ENCODE measurements at regions not wholly inside any gene's neighbourhood (a gene's known extent, or its start where the extent isn't known, plus 50 kb on each side); places are given as distances from the start of the nearest gene placed in this dataset.

- Histone ChIP-seq H3K4me3 (no peak overlapping the region), H3K27me3 (no peaks in the 10 kb centered on the region), H3K36me3 (no peaks in the 10 kb centered on the region), H3K9me3 (no peaks in the 10 kb centered on the region), H3K4me1 (peaks cover 0 to 12% (median 6%) of the 10 kb centered on the region in 4 donors), H3K27ac (peak overlapping the region in 1 of 4 donors; percentile 1)
- in situ Hi-C loops (cut with MboI; ENCODE audit: low pct_ligation_motif_present in 1 of 4, low pct_unique_long_range_greater_than_20kb in 1 of 4, low sequenced_read_pairs in 3 of 4) (no loop called here), intact Hi-C loops (cut with DNase I; ENCODE audit: low total_unique reads) (no loop called here)
- no peak for TF ChIP-seq CTCF (IDR thresholded peaks at IDR 0.05)
- TF ChIP-seq POLR2AphosphoS5 (IDR thresholded peaks at IDR 0.05): peak in 2 of 3 donors; percentile 9 to 47
- no peak for TF ChIP-seq POLR2A (IDR thresholded peaks at IDR 0.05)
- DNase-seq: peak; percentile 32
- 57 to 62% methylated on average over 4 of the region's 4 CpGs for WGBS, 2 donors (ENCODE audit: low coverage in 1 of 2)
Observed at GRCh38 chr2:150370561-150370960, 116.9 kb downstream of the RND3 start.

GRCh38 chr2:150369862-150370261 lies 117.6 kb downstream of the RND3 start:
- in situ Hi-C loops (cut with MboI; ENCODE audit: low pct_ligation_motif_present in 1 of 4, low pct_unique_long_range_greater_than_20kb in 1 of 4, low sequenced_read_pairs in 3 of 4): no loop called here
- Histone ChIP-seq H3K9me3 (no peaks in the 10 kb centered on the region), H3K27me3 (no peaks in the 10 kb centered on the region), H3K4me3 (no peak overlapping the region), H3K36me3 (no peaks in the 10 kb centered on the region), H3K27ac (no peak overlapping the region), H3K4me1 (peaks cover 0 to 12% (median 6%) of the 10 kb centered on the region in 4 donors)
- WGBS, 2 donors (ENCODE audit: low coverage in 1 of 2): 89 to 95% methylated on average over 3 to 9 of the region's 9 CpGs
- TF ChIP-seq POLR2A (IDR thresholded peaks at IDR 0.05) (no peak), POLR2AphosphoS5 (IDR thresholded peaks at IDR 0.05) (no peak), EP300 (IDR thresholded peaks at IDR 0.05; ENCODE audit: low read depth) (no peak), CTCF (IDR thresholded peaks at IDR 0.05) (no peak)
- intact Hi-C loops (cut with DNase I; ENCODE audit: low total_unique reads): no loop called here
- DNase-seq: no peak

- Histone ChIP-seq H3K4me3 (no peak overlapping the region), H3K27me3 (no peaks in the 10 kb centered on the region), H3K27ac (no peak overlapping the region), H3K9me3 (no peaks in the 10 kb centered on the region), H3K36me3 (no peaks in the 10 kb centered on the region), H3K4me1 (no peaks in the 10 kb centered on the region)
- intact Hi-C loops (cut with DNase I; ENCODE audit: low total_unique reads) (no loop called here), in situ Hi-C loops (cut with MboI; ENCODE audit: low pct_ligation_motif_present in 1 of 4, low pct_unique_long_range_greater_than_20kb in 1 of 4, low sequenced_read_pairs in 3 of 4) (no loop called here)
- TF ChIP-seq POLR2AphosphoS5 (IDR thresholded peaks at IDR 0.05): no peak
- no peak for TF ChIP-seq CTCF (IDR thresholded peaks at IDR 0.05)
- TF ChIP-seq POLR2A (IDR thresholded peaks at IDR 0.05): no peak
- no peak for TF ChIP-seq EP300 (IDR thresholded peaks at IDR 0.05; ENCODE audit: low read depth)
- DNase-seq: no peak
- WGBS, 2 donors (ENCODE audit: low coverage in 1 of 2): 78 to 89% methylated on average over 2 to 3 of the region's 3 CpGs
Observed at GRCh38 chr2:150358468-150358807, 129.0 kb downstream of the RND3 start.

- H3K4me3 ChIP-seq: no peak overlapping the region
- no peak for DNase-seq
- TF ChIP-seq POLR2A (IDR thresholded peaks at IDR 0.05) (no peak), POLR2AphosphoS5 (IDR thresholded peaks at IDR 0.05) (no peak), EP300 (IDR thresholded peaks at IDR 0.05; ENCODE audit: low read depth) (no peak), CTCF (IDR thresholded peaks at IDR 0.05) (no peak)
- H3K27ac ChIP-seq: no peak overlapping the region
- H3K9me3 ChIP-seq: no peaks in the 10 kb centered on the region
- H3K27me3 ChIP-seq: no peaks in the 10 kb centered on the region
- no peaks in the 10 kb centered on the region for H3K4me1 ChIP-seq
- intact Hi-C loops (cut with DNase I; ENCODE audit: low total_unique reads): no loop called here
- 71 to 77% methylated on average over 2 of the region's 2 CpGs for WGBS, 2 donors (ENCODE audit: low coverage in 1 of 2)
- in situ Hi-C loops (cut with MboI; ENCODE audit: low pct_ligation_motif_present in 1 of 4, low pct_unique_long_range_greater_than_20kb in 1 of 4, low sequenced_read_pairs in 3 of 4): no loop called here
- no peaks in the 10 kb centered on the region for H3K36me3 ChIP-seq
Observed at GRCh38 chr2:150357770-150358467, 129.5 kb downstream of the RND3 start.
